GM23248 (cell line): ENCODE measurements at regions not wholly inside any gene's neighbourhood (a gene's known extent, or its start where the extent isn't known, plus 50 kb on each side); places are given as distances from the start of the nearest gene placed in this dataset.

ENCODE experiments used
- EZH2 ChIP-seq: fragments of 200-600 bp; sonication (generic); IDR thresholded peaks from 2 replicates; pipeline ENCODE4 v1.6.1; 2018; ENCODE audit warnings: antibody characterized with exemption, mild to moderate bottlenecking; ENCODE audit not compliant: insufficient read depth, poor library complexity, severe bottlenecking
- EZH2phosphoT487 ChIP-seq: fragments of 200-600 bp; sonication (generic); IDR thresholded peaks from 2 replicates; pipeline ENCODE4 v1.6.1; 2018; ENCODE audit warnings: antibody characterized with exemption, moderate library complexity, mild to moderate bottlenecking, low read depth; ENCODE audit not compliant: insufficient read depth

- TF ChIP-seq EZH2 (no peak), EZH2phosphoT487 (no peak)
Observed at GRCh38 chr2:66701656-66702055, 266.7 kb downstream of the MEIS1 start.
